Fibroblast of villous mesenchyme (primary cell): ENCODE measurements at regions not wholly inside any gene's neighbourhood (a gene's known extent, or its start where the extent isn't known, plus 50 kb on each side); places are given as distances from the start of the nearest gene placed in this dataset.

Experiments used
- DNase-seq: peaks from one replicate; pipeline ENCODE4 v3.0.0-alpha.2; 2010; ENCODE audit warnings: low read depth
- H3K4me3 ChIP-seq: 2 replicates; pipeline ENCODE4 v1.5.1; 2011; ENCODE audit warnings: low read depth, mild to moderate bottlenecking, low read length
- TF ChIP-seq, protein P1 (sequence below): IDR thresholded peaks from 2 replicates; pipeline ENCODE4 v1.5.1; 2012; ENCODE audit warnings: low read depth, mild to moderate bottlenecking, low read length; ENCODE audit not compliant: insufficient read depth

DNA sequence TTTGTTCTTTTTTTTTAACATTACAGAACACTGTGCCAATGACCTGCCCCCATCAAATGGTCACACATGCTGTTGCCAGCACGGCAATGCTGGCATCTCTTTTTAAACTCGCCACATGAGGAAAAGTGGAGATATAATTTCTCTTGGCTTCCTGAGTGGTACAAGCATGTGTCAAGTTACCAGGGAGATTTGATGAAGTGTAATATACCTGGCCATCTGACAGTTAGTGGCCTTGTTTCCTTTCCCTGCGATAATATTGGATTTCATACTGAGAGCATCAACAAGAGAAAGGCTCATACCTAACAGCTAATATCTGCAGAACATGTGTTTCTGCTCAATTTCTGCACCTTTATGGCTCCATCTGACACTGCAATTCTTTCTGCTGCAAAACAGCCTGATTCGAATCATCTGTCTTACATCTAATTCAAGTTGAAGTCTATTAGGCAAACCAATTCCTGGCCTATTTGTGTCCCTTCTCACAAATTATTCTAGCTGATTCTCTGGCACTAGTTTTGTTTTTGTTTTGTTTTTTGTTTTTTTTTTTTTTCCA, 519.5 kb downstream of the PREX1 start:
- H3K4me3 ChIP-seq: no peak overlapping the region
- DNase-seq: no peak
- TF ChIP-seq, protein P1, sequence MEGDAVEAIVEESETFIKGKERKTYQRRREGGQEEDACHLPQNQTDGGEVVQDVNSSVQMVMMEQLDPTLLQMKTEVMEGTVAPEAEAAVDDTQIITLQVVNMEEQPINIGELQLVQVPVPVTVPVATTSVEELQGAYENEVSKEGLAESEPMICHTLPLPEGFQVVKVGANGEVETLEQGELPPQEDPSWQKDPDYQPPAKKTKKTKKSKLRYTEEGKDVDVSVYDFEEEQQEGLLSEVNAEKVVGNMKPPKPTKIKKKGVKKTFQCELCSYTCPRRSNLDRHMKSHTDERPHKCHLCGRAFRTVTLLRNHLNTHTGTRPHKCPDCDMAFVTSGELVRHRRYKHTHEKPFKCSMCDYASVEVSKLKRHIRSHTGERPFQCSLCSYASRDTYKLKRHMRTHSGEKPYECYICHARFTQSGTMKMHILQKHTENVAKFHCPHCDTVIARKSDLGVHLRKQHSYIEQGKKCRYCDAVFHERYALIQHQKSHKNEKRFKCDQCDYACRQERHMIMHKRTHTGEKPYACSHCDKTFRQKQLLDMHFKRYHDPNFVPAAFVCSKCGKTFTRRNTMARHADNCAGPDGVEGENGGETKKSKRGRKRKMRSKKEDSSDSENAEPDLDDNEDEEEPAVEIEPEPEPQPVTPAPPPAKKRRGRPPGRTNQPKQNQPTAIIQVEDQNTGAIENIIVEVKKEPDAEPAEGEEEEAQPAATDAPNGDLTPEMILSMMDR: no peak

DNA sequence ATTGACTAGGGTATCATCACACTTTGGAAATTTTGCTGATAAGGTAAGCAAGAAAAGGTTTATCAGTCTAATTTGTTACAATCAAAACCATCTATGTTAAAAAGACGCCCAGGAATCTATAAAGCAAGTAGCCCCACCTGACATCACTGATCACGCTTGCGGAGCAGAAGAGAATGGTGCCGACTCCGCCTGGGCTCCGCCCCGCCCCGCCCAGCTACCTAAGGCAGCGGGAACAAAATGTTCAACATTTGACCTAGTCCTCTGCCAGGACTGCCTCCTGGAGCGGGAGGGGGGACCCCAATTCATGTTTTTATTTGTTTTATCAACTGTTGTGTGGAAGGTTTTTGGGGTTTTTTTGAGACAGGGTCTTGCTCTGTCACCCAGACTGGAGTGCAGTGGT, 520.5 kb downstream of the PREX1 start:
- H3K4me3 ChIP-seq: no peak overlapping the region
- TF ChIP-seq, protein P1: no peak
- DNase-seq: no peak

- no peak for DNase-seq
- H3K4me3 ChIP-seq: no peak overlapping the region
- TF ChIP-seq, protein P1: no peak
Observed at GRCh38 chr20:48302844-48303542, 517.7 kb upstream of the SULF2 start.

- TF ChIP-seq, protein P1: no peak
- no peak for DNase-seq
- no peak overlapping the region for H3K4me3 ChIP-seq
Observed at GRCh38 chr20:48302149-48302548, 516.9 kb upstream of the SULF2 start.

DNA sequence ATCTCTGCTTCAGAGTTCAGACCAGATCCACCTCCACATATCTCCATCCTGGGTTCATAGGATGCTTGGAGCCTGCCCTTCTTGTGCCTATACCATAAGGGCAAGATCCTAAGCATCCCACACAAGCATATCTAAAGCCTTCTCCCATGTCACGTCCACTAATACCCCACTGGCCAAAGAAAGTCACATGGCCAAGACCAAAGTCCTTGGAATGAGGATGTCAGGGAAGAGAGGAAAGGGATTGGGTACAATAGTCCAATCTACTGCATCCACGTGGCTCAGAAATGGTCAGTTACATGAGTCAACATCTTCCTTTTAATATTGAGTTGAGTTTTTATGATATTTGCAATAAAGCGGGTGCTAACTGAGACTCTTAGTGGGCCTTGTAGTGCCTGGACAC, 515.9 kb upstream of the SULF2 start:
- DNase-seq: no peak
- TF ChIP-seq, protein P1: no peak
- no peak overlapping the region for H3K4me3 ChIP-seq

DNA sequence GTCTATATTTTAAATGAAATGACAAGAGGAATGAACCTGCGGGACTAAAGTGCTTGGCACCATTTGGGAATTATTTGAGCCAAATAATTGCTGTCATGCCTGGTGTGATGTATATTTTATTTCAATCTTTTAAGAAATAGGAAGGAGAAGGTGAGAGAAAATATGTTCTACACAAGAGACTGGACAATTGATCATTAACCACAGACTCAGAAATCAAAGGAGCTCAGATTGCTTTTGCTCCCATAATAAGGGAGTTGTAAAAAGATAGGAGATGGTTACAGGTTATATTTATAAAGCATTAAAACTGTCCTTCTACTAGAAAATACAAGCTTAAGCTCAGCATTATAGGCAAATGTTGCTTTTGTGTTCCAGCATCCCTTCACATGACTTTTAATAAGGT, 515.2 kb upstream of the SULF2 start:
- TF ChIP-seq, protein P1: no peak
- no peak overlapping the region for H3K4me3 ChIP-seq

GRCh38 chr20:48298851-48299484, 513.7 kb upstream of the SULF2 start:
- no peak overlapping the region for H3K4me3 ChIP-seq
- peak; percentile 89 for DNase-seq
- TF ChIP-seq, protein P1: no peak

More for the DNA sequence above, 515.2 kb upstream of the SULF2 start:
- DNase-seq: no peak
